Stimulated activated CD4-positive, alpha-beta T cell treated with anti-CD3 and anti-CD28 coated beads, Interleukin-4, amount 100 ng/mL, for 24 hours (primary cell): ENCODE measurements at regions not wholly inside any gene's neighbourhood (a gene's known extent, or its start where the extent isn't known, plus 50 kb on each side); places are given as distances from the start of the nearest gene placed in this dataset.
A peak's percentile ranks its signal among the peaks of the same experiment; 100 is the strongest.

Experiments
- DNase-seq: peaks from one replicate; pipeline ENCODE4 v3.0.0-alpha.2; 2020

DNA sequence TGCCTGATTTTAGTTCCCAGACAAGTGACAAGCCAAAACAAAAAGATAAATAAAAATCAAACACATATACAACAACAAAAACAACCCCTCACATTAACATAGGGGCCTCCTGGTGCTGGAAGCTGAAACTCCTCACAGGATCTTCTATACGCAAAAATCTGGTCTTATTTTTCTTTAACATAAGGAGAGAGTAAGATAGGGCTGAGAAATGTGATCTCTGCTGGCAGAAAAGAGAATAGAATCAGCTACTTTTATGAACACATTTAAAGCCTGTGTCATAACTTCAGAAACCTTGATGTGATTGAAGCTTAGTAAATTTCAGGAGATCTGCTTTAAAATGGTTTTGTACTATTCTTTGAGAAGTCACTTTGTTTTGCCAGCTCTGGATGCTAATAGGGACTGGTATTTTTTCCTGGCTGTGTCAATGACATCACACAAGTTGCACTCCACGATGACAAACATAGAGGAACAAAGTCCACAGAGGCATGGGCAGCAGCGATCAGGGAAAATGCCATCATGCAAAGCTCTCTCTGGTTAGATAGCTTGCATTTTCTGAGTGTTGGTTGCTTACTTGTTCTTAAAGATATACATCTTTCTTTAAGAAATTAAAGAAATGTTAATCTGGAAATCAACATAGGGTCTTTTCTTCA is 176.6 kb upstream of the SP4 start:
- no peak for DNase-seq

DNA sequence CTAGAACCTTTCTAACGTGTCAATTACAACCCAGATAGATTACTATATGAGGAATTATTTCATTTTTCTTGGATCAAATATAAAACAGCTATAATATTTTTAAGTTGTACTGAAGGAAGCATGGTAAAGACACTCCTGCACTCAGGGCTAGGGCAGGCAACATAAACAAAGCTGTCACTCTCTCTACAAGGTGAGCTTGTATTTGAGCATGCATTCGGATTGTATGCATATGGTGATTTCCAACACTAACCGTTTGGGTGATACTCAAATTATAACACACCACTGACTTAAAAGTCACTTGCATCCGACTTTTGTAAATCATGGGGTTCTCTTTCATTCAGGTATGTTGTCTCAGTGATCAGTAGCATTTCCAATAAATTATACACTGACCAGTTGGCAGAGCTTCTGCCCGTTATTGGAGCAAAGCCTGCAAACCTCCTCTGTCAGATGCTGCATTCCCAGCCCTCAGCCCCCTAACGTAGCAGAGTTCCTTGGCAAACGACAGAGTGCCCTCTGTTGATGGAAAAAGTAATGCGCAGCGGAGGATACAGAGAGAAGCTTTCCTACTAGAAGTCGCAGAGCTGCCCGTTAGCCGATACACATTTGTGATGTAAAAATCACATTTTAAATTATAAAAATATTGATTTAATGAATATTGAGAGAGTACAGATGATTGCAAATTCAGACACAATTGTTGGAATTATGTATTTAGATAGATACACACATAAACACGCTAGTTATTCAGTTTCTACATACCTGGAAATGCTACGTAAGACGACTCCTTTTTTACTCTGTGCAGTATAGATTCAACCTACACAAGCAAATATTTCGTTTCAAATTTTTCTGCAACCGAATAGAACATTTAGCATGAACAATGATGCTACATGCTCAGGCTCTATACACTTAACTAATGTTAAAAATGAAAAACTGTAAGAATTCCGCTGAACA is 173.9 kb upstream of the SP4 start:
- peak; percentile 37 for DNase-seq

DNA sequence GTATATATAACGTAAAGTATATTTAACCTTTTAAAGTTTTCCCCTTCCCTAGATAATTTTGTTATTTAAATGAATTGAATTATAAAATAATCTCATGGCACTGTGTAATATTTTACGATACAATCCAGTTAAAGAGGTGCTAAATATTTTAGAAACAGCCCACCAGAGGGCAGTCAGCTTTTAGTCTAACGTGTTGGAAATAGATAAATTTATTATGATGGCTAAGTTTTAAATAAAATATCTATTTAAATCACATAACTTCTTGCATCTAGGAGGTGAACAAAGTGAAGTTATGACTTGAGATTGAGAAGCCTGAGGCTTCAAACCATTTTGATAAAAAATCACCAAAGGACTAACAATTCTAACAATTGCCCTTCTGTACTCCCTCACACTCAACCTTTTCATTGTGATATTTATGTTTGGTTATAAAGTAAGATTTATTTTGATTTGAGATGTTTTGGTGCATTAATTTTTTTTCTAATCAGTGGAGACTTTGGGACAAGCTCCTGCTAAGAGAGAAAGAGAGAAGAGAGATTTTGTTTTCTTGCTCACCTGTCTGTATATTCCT is 171.5 kb upstream of the SP4 start:
- DNase-seq = peak; percentile 25

DNA sequence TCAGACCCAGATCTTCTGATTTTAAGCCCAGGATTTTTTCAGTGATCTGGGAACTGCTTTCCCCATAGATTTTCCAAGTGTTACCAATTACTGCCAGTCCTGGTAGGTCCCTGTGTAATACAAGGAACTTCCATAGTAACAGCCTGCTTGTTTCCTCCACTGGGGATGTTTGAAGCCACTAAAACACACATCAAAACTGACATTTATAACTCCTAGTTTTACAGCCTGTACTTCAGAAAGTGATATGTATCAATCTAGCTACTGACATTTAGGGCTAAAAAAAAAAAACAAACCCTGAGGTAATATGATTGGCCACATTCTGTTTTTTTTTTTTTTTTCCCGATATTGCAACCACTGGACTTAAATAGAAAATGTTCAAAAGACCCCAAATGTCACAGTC is 166.9 kb upstream of the SP4 start:
- DNase-seq = no peak

- DNase-seq = peak; percentile 53
Measured at GRCh38 chr7:21261627-21262594, 166.0 kb upstream of the SP4 start.

DNA sequence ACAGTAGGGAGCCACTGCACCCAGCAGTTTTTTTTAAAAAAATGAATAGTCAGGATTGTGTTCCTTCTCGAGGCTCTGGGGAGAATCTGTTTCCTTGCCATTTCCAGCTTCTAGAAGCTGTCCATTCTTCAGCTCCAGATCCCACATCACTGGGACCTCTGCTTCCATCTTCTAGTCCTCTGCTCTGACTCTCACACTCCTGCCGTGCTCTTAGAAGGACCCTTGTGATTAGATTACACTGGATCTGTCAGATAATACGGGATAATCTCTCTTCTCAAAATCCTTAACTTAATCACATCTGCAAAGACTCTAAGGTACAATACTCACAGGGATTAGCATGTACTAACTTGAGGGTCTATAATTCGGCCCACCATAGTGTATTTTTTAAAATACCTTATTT is 158.9 kb upstream of the SP4 start:
- no peak for DNase-seq

- DNase-seq = no peak
Measured at GRCh38 chr7:21276471-21277035, 151.3 kb upstream of the SP4 start.

- DNase-seq = no peak
Measured at GRCh38 chr7:21278944-21279343, 148.9 kb upstream of the SP4 start.

- DNase-seq = no peak
Measured at GRCh38 chr7:21281193-21281592, 146.7 kb upstream of the SP4 start.

- no peak for DNase-seq
Measured at GRCh38 chr7:21293771-21294170, 134.1 kb upstream of the SP4 start.

DNA sequence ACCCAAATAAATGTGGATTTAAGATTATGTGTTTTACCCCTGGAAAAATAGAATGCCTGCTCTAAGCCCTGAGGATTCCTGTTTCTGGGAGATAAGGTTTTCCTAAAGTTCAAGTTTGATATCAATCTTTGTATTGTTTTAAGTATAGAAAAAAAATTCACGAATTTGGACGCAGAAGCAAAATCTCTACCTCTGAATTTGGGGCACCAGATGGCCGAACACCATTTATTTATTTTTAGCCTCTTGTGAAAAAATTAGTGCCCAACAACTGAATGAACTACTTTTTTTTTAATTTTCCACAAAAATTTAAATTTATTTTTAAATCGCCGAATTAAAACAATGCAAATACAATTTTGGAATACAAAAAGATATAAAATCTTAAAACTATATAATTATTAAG is 128.1 kb upstream of the SP4 start:
- DNase-seq = no peak

GRCh38 chr7:21300692-21301091 is 127.2 kb upstream of the SP4 start:
- DNase-seq = no peak

- DNase-seq = no peak
Measured at GRCh38 chr7:21304808-21305375, 123.0 kb upstream of the SP4 start.

GRCh38 chr7:21305455-21306235 is 122.2 kb upstream of the SP4 start:
- no peak for DNase-seq

DNA sequence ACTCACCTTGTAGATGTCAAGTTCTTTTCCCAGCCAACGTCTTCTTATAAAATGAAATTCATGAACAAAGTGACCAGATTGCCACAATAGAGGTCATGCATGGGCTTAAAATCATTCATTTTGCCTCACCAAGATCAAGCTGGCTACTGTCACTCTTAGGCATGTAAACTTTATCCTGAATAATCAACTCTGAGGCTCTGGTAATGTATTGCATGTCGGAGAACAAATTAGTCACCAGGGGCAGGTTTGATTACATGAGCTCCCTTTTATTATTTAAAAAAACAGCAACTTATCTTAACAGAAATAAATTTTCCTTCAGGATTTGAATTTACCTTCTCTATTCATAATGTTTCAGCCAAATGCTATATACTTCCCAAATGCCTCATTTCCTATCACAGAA is 112.9 kb upstream of the SP4 start:
- DNase-seq = no peak

DNA sequence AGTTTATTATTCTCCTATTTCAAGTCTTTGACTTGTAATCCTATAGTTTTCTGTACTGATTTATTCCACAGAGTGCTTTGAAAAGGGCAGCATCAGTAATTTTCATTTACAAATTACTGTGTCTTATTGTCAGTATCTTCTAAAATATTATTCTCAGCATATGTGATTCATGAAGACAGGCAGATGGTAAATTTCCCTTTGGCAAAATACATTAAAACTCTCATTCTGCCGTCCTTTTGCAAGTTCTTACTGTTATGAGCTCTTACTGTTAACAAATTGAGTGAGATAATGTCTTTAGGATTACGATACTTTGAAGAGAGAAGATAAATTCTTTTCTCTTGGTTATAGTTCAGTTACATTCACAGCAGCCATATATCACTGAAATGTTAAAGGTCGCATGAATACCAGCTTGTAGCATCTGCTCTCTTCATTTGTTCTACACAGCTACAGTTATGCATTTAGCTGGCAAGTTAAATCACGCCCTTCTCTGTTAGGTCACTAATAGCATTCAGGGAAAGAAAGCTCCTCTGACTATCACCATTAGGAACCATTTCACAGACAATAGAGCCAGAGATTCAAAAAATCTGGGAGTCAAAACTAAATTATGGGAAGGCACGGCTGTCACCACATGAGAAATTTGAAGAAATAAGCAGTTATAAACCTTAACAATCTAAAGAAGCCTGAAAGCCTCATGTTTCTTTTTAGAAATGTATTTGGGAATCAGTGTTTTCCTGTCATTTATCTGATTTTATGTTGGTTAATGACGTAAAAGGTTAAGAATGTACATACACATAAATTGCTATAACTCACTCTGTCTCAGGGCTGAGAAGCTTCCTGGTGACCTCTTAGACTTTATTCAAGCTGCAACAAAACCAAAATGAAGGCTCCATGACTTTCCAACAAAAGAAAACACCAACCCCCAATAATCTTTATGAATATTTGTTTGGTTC is 109.6 kb upstream of the SP4 start:
- DNase-seq = no peak

- no peak for DNase-seq
Measured at GRCh38 chr7:21318916-21319270, 109.0 kb upstream of the SP4 start.

- DNase-seq = no peak
Measured at GRCh38 chr7:21326241-21326640, 101.6 kb upstream of the SP4 start.

- no peak for DNase-seq
Measured at GRCh38 chr7:21326921-21327320, 101.0 kb upstream of the SP4 start.
